Glomerular visceral epithelial cell (primary cell): ENCODE measurements at regions not wholly inside any gene's neighbourhood (a gene's known extent, or its start where the extent isn't known, plus 50 kb on each side); places are given as distances from the start of the nearest gene placed in this dataset.
A peak's percentile ranks its signal among the peaks of the same experiment; 100 is the strongest.

Source experiments
- DNase-seq: peaks from one replicate; pipeline ENCODE4 v3.0.0-alpha.2; 2016; ENCODE audit errors: extremely low spot score

DNA sequence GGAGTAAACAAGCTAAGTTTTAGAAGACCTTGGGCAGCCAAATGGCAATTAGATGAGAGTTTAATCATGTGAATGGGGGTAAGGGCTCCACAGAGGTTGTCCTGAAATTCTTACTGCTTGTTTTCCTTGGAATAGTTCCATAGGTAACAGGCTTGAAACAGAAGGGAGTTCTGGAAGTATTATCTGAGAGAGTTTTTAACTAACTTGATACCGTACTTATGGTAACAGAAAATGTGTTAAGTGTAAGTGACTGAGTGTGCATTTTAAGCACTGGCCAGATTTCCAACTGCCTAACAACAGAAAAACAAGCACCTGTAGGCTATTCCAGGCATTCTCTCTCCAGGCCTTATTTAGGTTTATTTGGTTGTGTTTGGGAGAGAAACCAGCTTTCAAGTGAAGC lies 414.6 kb upstream of the PDE3A start:
- no peak for DNase-seq

DNA sequence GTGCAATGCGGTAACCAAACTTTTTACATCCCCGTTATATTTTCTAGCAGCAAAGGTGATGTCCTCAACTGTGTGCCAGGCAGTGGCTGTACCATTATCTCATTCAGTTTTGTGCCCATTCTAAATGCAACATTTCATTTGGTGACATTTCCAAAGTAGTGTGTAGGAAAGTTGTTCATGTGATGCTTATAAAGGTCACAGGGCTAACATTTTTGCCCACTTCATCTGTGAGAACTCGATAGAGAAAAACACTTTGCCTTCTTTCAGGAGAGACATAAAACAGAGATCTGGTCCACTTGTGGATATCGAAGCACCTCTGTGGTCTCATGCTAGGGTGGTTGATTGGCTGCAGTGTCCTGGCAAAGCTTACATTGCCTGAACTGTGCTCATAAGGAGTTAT lies 414.2 kb upstream of the PDE3A start:
- DNase-seq = no peak

DNA sequence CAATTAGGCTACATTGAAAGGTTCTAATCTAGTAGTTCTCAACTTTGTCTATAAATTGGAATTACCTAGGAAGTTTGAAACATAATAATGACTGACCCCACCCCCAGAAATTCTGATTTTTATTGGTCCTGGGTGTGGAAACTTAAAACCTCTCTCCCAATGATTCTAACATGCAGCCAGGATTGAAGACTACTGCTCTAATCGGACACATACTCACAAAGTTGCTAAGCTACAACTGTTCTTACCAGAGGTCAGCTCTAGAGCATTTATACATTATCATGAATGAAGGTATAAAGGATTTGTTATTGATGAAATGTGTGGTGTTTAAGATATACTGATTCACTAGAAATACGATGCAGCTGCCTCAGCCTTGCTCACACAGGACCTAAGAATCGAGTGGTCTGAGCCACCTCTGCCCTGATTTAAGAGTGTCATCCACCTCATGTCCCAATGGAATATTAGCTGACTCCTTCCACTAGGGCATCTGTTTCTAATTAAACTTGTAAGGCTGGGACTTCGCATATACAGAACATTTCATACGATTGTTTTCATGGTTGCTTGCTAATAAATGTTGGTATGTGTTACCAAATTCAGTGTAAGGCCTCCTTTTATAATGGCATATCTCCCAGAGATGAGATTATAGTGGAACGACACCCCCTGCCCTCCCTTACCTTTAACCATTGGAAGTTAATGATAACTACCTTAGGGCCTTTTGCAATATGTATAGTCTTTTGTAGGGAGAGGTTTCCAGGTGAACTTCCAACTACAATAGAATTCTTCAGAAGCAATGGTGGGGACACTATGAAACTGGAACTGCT lies 410.8 kb upstream of the PDE3A start:
- no peak for DNase-seq

DNA sequence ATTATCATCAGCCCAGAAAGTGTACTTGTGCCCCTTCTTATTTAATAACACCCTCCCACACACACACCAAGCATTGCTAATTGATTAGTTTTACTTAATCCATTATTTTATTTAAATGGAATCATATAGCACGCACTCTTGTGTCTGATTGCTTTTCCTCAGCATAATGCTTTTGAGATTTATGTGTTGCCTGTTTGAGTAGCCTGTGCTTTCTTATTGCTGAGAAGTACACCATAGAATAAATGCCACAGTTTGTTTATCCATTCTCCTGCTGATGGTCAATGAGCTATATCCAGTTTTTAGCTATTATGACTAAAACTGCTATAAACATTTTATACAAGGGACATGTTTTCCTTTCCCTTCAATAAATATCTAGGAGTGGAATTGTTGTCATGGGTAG lies 409.9 kb upstream of the PDE3A start:
- DNase-seq = no peak

DNA sequence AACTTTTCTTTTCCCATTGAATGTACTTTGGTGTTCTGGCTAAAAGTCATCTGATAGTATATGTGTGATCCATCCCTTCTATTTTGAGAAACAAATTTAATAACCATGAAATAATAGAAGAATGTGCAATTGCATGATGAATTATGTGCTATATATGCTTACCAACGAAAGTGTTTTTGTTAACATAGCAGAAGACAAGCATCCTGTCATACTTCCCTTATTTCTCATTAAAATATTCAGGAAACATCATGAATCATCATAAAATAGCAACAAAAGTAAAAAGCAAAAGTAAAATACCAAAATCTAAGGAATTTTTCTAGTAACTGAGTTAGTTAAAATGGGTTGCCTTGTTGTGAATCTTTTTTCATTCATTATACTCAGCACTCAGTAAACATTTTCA lies 409.0 kb upstream of the PDE3A start:
- no peak for DNase-seq

DNA sequence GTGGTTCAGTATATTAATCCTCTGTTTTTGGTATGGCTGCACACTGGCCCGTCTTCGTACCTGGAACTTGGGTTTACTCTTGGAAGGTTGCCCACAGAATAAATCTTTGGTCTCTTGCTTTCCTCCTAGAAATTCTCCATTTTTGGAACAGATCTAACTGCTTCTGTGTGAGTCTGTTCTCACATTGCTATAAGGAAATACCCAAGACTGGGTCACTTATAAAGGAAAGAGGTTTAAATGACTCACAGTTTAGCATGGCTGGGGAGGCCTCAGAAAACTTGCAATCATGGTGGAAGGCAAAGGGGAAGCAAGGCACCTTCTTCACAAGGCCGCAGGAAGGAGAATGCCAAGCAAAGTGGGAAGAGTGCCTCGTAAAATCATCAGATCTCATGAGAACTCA lies 407.8 kb upstream of the PDE3A start:
- no peak for DNase-seq

DNA sequence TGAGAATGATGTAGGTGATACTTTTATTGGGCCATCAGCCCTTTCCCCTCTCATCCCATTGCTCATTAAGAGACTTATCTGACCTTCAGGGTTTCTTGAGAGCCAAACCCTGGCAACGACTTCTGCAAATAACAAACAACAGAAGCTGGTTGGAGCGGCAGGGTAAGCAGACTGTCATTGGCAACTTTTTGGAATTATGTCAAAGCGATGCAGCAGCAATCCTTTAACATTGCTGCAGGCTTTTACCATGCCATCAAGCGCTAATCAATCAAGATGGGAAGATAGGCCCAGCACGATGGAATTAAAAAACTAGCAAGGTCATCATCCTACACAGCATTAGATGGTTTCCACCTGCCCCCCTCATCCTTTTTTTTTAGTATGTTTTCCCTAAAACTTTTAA lies 406.1 kb upstream of the PDE3A start:
- DNase-seq = no peak

DNA sequence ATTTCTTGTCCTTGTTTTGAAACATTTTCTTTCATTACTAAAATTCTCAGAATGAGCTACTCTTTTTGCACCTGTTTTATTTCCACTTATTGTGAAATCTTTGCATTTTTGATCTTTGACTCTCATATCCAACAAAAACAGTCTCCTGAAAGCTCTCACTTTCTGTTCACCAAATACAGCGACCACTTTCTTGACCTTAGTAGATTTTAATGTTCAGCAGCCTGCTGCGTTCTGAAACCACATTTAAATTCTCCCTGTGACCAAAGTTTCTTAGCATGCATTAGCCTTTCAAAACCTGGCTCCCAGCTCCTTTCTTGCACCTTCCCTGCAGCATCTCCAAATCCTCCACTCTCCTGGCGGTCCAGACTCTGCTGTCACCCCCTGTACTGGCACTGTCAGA lies 404.4 kb upstream of the PDE3A start:
- DNase-seq = no peak

DNA sequence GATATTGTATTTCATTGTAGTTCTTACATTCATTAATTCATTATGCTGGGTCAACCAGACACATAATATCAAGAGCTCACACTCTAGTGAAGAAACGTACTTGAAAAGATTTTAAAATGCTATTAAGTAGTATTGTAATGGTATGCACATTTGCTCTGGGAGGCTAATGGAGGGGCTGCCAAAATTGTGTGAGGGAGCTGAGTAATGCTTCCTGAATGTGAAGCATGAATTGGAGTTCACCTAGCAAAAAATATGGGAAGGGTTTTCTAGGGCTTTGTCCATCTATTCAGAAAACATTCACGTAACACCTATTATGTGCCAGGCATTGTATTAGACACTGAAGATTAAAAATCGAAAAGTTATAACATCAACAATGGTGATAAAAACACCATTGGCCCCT lies 403.8 kb upstream of the PDE3A start:
- no peak for DNase-seq

DNA sequence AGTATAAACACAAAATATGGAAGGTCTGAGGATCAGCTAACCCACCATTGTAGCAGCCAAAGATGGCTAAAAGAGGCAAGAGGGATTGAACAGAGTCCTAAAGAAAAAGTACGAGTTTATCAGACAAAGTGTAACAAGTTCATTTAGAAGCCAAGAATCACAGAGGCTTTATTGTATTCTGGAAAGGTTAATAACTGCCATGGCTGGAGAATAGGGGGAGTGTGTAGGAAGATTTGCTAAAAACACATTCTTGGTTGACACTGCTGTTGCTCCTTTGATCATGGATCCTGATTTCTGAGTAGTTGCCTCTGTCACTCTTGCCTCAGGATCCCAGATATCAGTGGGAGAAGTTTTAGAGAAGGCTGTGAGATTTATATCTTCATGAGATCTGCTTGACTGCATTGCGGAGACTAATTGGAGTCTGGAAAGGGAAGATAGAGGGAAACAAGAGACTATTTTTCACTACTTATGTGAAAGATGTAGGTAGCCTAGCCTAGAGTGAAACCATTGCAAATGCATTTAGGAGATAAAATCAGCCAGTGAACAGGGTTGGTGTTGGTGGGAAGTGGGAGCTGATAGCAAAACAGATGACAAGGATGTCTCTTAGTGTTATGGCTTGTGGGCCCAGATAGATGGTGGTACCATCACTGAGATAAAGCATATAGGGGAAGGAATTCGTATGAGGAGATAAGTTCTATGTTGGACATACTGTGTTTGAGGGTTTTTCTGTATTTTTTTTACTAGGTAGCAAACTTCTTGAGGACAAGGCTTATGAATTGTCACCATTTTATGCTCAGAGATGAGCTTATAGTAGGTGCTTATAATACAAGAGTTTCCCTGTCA lies 402.9 kb upstream of the PDE3A start:
- DNase-seq = no peak

DNA sequence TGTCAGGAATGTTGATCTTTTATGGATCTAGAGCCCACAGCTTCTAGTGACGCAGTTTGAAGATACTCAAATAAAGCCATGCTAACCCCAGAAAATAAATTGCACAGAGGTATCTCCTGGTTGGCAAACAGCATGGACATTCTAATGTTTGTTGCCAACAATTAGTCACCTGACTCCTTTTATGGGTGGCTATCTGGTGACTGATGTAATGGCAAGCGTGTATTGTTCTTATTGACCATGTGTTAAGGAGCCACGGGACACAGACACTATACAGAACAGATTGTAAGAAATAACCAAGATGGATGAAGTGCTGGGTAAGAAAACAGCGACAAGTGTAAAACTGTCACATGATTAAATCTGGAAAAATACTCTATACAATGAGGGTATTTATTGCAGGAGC lies 401.3 kb upstream of the PDE3A start:
- no peak for DNase-seq

DNA sequence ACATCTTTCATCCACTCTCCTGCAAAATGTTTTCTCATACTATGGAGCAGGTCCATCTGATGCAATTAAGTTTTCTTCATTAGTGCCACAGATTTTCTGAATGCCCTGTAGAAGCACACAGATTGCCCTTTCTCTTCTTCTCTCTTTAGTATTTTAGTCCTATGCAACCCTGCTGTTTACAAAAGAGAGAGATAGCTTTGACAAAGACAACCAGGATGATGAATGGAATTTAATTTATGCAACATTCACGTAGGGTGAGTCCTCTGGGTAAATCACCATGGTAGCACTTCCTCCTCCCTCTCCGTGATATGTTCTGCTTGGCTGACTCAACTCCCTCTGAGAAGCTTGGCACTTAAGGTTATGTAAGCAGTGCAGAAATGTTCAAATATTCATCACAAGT lies 400.9 kb upstream of the PDE3A start:
- peak; percentile 42 for DNase-seq

DNA sequence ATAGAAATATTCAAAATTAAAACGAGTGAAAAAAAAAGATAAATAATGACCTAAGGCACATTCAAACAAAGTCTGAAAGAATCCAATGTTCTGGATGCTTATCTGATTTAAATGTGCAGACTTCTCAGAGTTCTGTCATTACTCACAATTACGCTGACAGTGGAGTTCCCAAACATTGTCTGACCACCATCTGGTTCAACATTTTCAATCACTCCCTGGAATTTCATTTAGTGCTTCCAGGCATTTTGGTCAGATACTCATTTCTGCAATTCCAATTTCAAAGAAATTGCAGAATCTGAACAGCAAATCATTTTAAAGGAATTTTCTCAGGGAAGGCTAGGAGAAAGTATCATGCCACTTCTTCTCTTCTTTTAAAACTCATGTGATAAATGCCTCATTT lies 398.2 kb upstream of the PDE3A start:
- no peak for DNase-seq

DNA sequence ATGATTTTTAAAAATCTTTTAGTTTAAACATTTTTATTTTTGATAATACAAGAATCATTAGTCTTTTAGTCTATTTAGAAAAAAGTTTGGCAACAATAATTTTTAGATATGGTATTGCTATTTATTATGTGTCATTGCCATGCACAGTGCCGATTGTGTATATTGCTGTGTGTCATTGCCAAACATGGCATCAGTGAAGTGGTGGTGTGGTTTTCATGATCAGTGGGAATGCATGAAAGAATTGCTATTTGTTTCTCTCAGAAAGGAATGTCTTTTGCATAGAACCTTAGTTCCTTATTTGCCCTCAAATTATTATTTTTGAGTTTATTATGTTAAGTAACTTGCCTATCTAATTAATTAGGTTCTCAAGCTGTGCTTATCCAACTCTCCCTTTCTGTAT lies 397.5 kb upstream of the PDE3A start:
- no peak for DNase-seq

DNA sequence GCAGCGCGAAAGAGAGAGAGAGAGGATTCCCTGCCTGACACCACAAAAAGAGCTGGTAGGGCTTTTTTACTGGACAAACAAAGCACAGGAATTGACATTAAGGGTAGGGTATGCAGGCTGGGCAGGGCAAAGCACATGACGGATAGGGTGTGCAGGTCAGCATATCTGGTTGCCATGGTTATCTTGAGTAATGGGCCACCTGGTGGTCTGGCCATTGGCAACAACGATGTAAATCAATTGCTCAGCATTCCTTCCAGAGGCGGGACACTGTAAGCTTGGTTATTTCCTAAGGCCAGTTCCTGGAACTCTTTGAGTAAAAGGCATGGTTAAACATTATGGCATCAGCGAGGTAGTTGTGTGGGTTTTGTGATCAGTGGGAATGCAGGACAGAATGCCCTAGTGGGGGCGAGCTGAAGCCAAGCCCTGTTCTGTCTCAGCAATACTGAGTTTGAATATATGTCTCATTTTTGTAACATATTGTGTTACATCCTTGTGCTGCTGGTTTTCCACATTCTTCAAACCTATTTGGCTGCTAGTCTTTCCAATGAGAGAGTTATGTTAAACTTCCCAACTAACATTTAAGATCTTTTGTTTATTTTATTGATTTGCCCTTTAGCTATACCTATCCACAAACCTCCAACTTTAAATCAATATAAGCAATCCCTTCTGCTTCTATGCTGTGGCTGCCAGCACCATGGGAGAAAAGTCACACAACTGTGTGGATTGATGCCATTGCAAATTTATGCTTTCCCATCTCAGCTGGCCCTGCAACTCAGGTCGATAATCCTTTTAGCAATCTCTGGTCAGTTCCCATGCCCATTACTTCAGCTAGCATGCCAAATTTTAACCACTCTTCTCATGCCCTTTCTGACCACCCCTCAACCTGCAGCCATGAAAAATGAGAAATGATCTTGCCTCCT lies 396.7 kb upstream of the PDE3A start:
- peak; percentile 1 for DNase-seq

DNA sequence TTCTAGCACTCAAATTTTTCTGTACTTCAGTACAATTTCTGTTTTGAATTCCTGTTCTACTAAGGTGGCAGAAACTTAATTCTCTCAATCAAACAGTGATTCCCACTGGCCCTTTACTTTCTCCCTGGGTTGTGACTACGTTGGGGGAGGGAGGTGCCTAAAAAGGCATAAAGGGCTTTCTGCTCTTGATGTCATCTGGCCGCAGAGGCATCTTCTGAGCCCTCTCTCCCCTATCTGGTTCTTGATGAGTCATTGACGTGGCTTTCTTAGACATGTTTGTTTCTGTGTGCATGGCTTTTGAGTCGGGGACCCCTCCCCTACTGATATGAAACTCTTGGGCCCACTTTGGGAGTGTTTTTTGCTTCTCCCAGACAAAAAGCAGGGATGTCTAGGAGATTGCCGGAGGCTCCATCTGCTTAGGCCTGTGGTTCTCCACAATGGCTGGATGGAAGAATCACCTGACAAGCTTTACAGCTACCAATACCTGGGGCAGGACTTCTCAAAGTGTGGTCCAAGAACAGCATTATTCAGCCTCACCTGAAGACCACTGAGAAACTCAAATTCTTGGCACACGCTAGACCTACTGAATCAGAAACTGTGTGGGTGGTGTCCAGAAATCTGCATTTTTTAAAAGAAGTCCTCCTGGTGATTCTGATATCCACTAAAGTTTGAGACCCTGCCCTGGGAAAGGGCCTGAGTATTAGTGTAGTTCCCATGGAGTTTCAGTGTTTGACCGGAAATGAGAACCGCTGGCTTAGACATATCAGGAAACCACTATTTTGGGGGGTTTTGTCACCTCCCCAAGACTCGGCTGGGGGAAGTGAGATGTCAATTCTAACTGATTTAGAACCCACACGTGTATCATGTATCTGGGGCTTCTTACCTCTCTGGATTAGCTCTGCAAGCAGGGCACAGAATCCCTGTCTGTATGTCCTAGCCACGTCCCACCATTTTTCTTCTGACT lies 395.7 kb upstream of the PDE3A start:
- no peak for DNase-seq

DNA sequence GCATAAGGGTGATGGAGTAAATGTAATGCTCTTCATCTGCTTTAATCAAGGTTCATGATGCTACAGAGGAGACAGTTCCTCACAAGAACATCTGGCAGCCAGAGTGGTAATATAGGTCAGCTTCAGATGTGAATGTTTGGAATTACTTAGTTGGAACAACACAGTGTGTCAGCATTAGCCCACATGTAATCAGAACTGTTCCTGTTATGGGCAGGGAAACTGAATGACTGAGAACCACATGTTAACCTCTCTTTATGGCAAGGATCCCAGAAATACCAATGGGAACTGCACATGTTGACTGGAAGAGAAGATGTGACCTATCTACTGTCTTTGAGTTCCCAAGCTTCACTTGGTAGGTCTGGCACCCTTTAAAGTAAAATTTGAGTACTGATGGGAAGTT lies 390.1 kb upstream of the PDE3A start:
- DNase-seq = peak; percentile 4

DNA sequence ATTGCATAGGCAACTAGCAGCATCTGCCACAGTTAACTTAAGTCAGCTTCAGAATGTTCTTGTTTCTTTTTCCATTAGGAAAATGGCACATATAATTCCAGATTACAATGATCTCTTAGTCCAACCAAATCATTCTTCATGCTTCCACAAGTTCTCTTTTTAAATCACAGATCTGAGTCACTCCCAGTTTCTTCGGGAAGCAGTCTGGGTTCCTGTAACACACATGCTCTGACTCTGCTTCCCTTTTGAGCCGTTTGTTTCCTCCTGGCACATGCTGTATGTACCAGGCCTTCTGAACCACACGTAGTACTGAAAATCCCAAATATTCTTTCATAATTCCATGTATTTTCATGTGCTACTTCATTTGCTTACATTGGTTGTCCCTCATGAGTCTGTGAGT lies 388.8 kb upstream of the PDE3A start:
- DNase-seq = no peak

DNA sequence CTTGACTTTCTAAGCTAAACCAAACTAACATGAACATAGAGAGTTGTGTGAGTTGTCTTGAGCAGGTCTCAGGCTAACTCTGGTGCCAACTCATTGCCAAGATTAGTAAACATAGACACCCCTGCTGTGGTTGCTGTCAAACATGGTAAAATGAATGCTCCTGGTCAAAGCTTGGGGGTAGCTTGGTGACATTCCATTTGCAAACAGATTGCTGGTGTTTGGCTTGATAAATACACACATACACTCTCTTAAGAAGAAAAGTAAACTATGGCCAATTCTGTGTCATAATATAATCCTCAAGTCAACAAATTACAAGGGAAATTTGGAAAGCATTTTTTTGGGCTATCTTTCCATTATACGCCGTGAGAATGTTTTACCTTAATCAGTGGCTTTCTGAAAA lies 386.4 kb upstream of the PDE3A start:
- DNase-seq = no peak

DNA sequence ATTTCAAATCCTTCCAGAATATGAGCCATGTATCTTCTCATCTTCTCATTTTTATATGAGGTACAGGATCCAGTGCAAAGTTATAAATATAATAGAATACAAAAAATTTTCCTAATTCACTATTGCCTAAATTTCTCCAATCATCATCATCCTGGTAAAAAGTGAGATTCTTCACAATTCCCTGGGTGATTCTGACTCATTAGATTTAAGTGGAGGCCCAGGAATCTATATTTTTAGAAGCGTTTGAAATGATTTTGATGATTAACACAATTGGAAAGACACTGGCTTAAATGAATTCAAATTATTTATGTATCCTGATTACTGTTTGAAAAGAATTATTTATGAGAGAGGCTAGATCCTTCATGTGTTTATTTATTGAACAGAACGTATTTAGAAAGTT lies 380.3 kb upstream of the PDE3A start:
- no peak for DNase-seq

DNA sequence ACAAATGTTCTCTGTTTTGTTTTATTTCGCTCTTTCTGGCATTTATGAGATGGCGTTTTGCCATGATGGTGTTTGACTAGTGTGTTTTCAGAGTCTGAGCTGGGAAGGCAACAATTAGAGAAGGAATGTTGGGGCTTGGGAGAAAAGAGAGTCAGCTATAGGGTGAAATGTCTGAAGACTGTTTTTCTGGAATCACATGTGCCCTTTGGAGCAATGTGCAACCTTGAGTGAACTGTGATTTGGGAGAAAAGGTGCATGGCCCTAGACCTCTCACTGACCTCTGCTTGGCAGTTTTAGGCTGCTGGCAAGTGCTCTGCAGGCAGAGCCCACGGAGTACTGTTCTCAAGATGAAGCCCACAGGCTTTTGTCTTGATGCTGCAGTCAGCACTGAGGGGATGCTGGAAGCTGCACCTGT lies 379.9 kb upstream of the PDE3A start:
- no peak for DNase-seq
